HG03064 (cell line): ENCODE measurements at regions not wholly inside any gene's neighbourhood (a gene's known extent, or its start where the extent isn't known, plus 50 kb on each side); places are given as distances from the start of the nearest gene placed in this dataset.

Source experiments
- ATAC-seq: cut with Tn5 transposase; IDR thresholded peaks from one replicate; pipeline ENCODE4 v1.9.1; 2021; ENCODE audit warnings: low read depth; ENCODE audit not compliant: unreplicated experiment

DNA sequence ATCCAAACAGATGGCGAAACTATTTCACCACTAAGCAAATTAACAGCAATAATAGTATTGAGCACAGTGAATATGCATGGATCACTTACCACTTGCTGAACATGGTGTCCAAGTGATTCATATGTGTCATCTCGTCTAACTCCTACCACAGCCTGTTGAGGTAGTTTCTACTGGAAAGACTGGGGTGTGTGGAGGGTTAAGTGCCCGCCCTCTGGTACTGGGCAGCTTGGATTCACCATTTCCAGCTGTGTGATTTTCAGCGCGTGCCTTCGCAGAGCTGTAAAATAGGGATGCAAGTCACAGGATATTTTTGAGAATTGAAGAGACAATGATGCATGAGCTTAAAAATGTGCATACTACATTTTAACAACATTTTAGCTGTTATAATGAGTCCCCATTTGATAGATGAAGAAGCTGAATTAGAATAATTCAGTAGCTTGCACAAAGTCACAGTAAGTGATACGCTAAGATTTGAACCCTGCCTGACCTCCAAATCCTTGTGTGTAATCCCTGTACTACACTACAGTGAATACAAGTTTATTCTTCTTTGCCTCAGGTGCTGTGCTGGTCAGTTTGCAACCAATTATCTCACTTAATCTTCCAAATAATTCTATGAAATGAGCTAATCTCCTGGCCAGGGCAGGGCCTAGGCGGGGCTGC is 75.2 kb upstream of the SIX2 start:
- no peak for ATAC-seq

DNA sequence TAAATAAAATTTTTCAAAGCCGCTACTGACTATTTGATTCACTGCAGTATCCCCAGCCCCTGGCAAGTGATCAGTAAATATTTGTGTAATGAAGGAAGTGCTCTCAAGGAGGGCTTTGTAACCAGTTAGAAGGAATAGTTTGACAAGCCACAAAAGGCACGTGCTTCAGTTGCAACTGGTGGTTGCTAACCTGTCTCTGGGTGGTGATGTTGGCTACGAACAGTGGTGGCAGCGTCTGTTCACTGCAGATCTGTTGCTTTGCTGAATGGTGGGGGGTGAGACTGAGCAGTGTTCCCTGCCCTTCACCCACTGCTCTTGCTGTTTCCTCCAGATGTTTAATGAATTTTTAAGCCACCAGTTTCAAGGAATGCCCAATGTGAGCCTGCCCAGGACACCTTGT is 73.9 kb upstream of the SIX2 start:
- ATAC-seq: no peak

GRCh38 chr2:45074713-45075112 is 65.5 kb upstream of the SIX2 start:
- no peak for ATAC-seq

DNA sequence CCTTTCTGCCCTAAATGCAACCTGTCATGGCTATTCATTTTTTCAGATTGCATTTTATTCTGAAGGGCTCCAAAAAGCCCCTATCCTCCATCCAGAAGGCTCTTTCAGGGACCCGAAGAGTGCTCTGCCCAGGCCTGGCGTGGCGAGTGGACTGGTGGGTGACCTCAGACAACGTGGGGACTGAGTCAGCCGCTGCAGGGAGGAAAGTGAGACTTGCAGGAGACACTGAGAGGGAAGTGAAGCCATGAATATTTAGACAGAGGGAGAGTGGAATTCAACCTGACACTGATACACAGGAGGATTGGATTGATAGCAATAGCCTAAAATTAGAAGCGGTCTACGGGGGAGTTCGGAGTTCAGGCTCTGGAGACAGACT is 63.6 kb upstream of the SIX2 start:
- ATAC-seq: no peak

- no peak for ATAC-seq
Observed at GRCh38 chr2:45072064-45072861, 63.0 kb upstream of the SIX2 start.

GRCh38 chr2:45070113-45070652 is 60.9 kb upstream of the SIX2 start:
- no peak for ATAC-seq

- no peak for ATAC-seq
Observed at GRCh38 chr2:45069684-45070083, 60.4 kb upstream of the SIX2 start.

GRCh38 chr2:45068571-45069140 is 59.4 kb upstream of the SIX2 start:
- no peak for ATAC-seq

DNA sequence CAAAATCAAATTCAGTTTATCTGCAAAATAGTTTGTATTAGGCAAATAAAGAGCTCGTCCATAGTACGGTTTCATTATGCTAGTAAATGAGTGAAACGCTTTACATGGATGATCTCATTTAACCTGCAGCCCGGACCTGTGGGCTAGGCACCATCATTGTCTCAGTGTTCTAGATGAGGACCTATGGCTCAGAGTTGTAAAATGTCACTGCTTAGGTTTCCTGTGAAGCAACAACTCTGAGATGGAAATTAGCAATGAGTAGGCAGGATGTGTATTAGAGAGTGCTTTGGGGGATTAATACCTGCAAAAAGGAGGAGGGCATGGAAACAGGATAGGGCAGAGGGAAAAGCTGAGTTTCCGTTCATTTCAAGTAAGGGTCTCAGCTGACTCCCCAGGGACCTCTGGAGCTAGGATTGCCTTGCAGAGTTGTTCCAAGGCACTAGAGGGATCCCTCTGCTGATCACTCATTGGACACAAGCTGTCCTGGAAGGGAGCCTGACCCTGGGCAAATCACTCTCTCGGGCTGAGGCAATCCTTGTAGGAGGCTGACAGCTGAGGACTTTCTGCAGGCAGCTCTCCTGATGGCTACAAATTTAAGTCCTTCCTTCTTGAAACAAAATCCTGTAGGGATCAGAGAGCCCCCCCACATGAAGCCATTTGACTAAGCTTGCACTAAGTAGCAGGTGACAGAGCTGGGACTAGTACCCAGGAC is 58.8 kb upstream of the SIX2 start:
- ATAC-seq: no peak
